ENCODE measurements at regions not wholly inside any gene's neighbourhood (a gene's known extent, or its start where the extent isn't known, plus 50 kb on each side); places are given as distances from the start of the nearest gene placed in this dataset.

- TF ChIP-seq CTCF (IDR thresholded peaks at IDR 0.05) (no peak), POLR2A (IDR thresholded peaks at IDR 0.05) (no peak)
Measured at GRCh38 chr17:70006159-70006558, 68.9 kb upstream of the KCNJ16 start.
